BJ (cell line): ENCODE measurements at regions not wholly inside any gene's neighbourhood (a gene's known extent, or its start where the extent isn't known, plus 50 kb on each side); places are given as distances from the start of the nearest gene placed in this dataset.

ENCODE experiments used
- CTCF ChIA-PET: fragments of 350-600 bp; formaldehyde crosslinking; extraction: SDS; loops from one replicate; lab custom pipeline; 2021; ENCODE audit warnings: antibody characterized with exemption, inconsistent platforms; lab: Yijun Ruan, JAX
- POLR2A ChIA-PET: fragments of 300-600 bp; sonication (Branson Sonifier 250); formaldehyde crosslinking; extraction: SDS; loops from one replicate; lab custom pipeline; 2021; ENCODE audit warnings: antibody characterized with exemption; lab: Charles Lee
- DNase-seq: peaks from one replicate; pipeline ENCODE4 v3.0.0-alpha.2; 2011; ENCODE audit warnings: low read depth
- H3K27me3 ChIP-seq: 2 replicates; pipeline ENCODE4 v1.6.0; 2011; ENCODE audit warnings: low read length; ENCODE audit not compliant: control insufficient read depth, insufficient read depth
- H3K36me3 ChIP-seq: 2 replicates; pipeline ENCODE4 v1.5.1; 2011; ENCODE audit warnings: low read length; ENCODE audit not compliant: control insufficient read depth, insufficient read depth
- H3K4me3 ChIP-seq: 2 replicates; pipeline ENCODE4 v1.5.1; 2011; ENCODE audit warnings: low read depth, mild to moderate bottlenecking, control low read depth, low read length
- CTCF ChIP-seq: IDR thresholded peaks from 2 replicates; pipeline ENCODE4 v1.5.1; 2011; ENCODE audit warnings: low read depth, mild to moderate bottlenecking, control low read depth, inconsistent platforms, low read length, moderate library complexity; ENCODE audit not compliant: insufficient read depth

GRCh38 chr13:85486663-85487062, 312.6 kb downstream of the SLITRK6 start:
- no peaks in the 10 kb centered on the region for H3K27me3 ChIP-seq
- no peak overlapping the region for H3K4me3 ChIP-seq
- H3K36me3 ChIP-seq: no peaks in the 10 kb centered on the region
- POLR2A ChIA-PET: no interaction called here
- DNase-seq: no peak
- TF ChIP-seq CTCF: no peak
- CTCF ChIA-PET: no interaction called here

- Histone ChIP-seq H3K27me3 (no peaks in the 10 kb centered on the region), H3K4me3 (no peak overlapping the region), H3K36me3 (no peaks in the 10 kb centered on the region)
- TF ChIP-seq CTCF: no peak
- ChIA-PET CTCF (no interaction called here), POLR2A (no interaction called here)
- no peak for DNase-seq
These were observed 326.1 kb downstream of the SLITRK6 start for GRCh38 chr13:85473144-85473543.

- Histone ChIP-seq H3K36me3 (no peaks in the 10 kb centered on the region), H3K4me3 (no peak overlapping the region), H3K27me3 (no peaks in the 10 kb centered on the region)
- CTCF ChIA-PET: no interaction called here
- no peak for DNase-seq
- POLR2A ChIA-PET: no interaction called here
- no peak for TF ChIP-seq CTCF
These were observed 329.9 kb downstream of the SLITRK6 start for GRCh38 chr13:85469320-85469719.

GRCh38 chr13:85462792-85463425, 336.3 kb downstream of the SLITRK6 start:
- Histone ChIP-seq H3K27me3 (no peaks in the 10 kb centered on the region), H3K4me3 (no peak overlapping the region), H3K36me3 (no peaks in the 10 kb centered on the region)
- DNase-seq: no peak
- ChIA-PET POLR2A (no interaction called here), CTCF (no interaction called here)
- TF ChIP-seq CTCF: no peak

- no peak for DNase-seq
- ChIA-PET CTCF (no interaction called here), POLR2A (no interaction called here)
- no peak for TF ChIP-seq CTCF
- no peaks in the 10 kb centered on the region for H3K36me3 ChIP-seq
- no peak overlapping the region for H3K4me3 ChIP-seq
- H3K27me3 ChIP-seq: no peaks in the 10 kb centered on the region
These were observed 337.6 kb downstream of the SLITRK6 start for GRCh38 chr13:85461621-85462020.
